GM12878 (cell line): ENCODE measurements at regions not wholly inside any gene's neighbourhood (a gene's known extent, or its start where the extent isn't known, plus 50 kb on each side); places are given as distances from the start of the nearest gene placed in this dataset.

ENCODE experiments used
- BCL11A ChIP-seq: IDR thresholded peaks from 2 replicates; pipeline ENCODE4 v1.6.1; 2011; ENCODE audit warnings: low read depth, low read length
- BHLHE40 ChIP-seq, 2 experiments: fragments of 450-650 bp in 1 of 2; IDR thresholded peaks; 2 replicates each; pipeline ENCODE4 v1.6.1; 2011 to 2017; ENCODE audit warnings: low read depth in 2 of 2, borderline replicate concordance in 1 of 2, improper control_type of control experiment in 1 of 2, low read length in 1 of 2, mild to moderate bottlenecking in 1 of 2
- CBX5 ChIP-seq: sonication (generic); IDR thresholded peaks from 2 replicates; pipeline ENCODE4 v1.6.1; 2016; ENCODE audit warnings: low read depth, moderate library complexity, mild to moderate bottlenecking, inconsistent platforms
- CREM ChIP-seq: IDR thresholded peaks from 2 replicates; pipeline ENCODE4 v1.6.1; 2014; ENCODE audit warnings: antibody characterized with exemption, low read depth
- KAT2A ChIP-seq: conservative IDR thresholded peaks from 2 replicates; pipeline ENCODE4 v1.6.1; 2011; ENCODE audit warnings: low read depth, low read length; ENCODE audit not compliant: control insufficient read depth
- MEF2B ChIP-seq: fragments of 450-650 bp; IDR thresholded peaks from 2 replicates; pipeline ENCODE4 v1.6.1; 2018; ENCODE audit warnings: mild to moderate bottlenecking, moderate library complexity; ENCODE audit not compliant: partially characterized antibody, poor library complexity, severe bottlenecking
- MTA2 ChIP-seq: fragments of 450-650 bp; IDR thresholded peaks from 2 replicates; pipeline ENCODE4 v1.6.1; 2016; ENCODE audit warnings: low read depth, mild to moderate bottlenecking, moderate library complexity
- NFYA ChIP-seq: IDR thresholded peaks from 2 replicates; pipeline ENCODE4 v1.6.1; 2011; ENCODE audit warnings: low read depth, mild to moderate bottlenecking, low read length, improper control_type of control experiment, borderline replicate concordance
- NFYB ChIP-seq: IDR thresholded peaks from 2 replicates; pipeline ENCODE4 v1.6.1; 2011; ENCODE audit warnings: low read depth, mild to moderate bottlenecking, low read length, improper control_type of control experiment, moderate library complexity; ENCODE audit not compliant: insufficient read depth
- NRF1 ChIP-seq: conservative IDR thresholded peaks from 2 replicates; pipeline ENCODE4 v1.6.1; 2011; ENCODE audit warnings: mild to moderate bottlenecking, low read depth, low read length, improper control_type of control experiment
- PML ChIP-seq: IDR thresholded peaks from 2 replicates; pipeline ENCODE4 v1.6.1; 2012; ENCODE audit warnings: low read length, inconsistent platforms
- POU2F2 ChIP-seq: IDR thresholded peaks from 3 replicates; pipeline ENCODE4 v1.6.1; 2011; ENCODE audit warnings: low read depth, mild to moderate bottlenecking, low read length, borderline replicate concordance
- SMARCA5 ChIP-seq: fragments of 450-650 bp; IDR thresholded peaks from 2 replicates; pipeline ENCODE4 v1.6.1; 2017; ENCODE audit warnings: mild to moderate bottlenecking
- SPI1 ChIP-seq: IDR thresholded peaks from 2 replicates; pipeline ENCODE4 v1.6.1; 2011; ENCODE audit warnings: low read depth, mild to moderate bottlenecking, low read length, moderate library complexity, borderline replicate concordance; ENCODE audit not compliant: insufficient read depth
- TCF3 ChIP-seq: IDR thresholded peaks from 2 replicates; pipeline ENCODE4 v1.6.1; 2012; ENCODE audit warnings: low read depth, mild to moderate bottlenecking, low read length, borderline replicate concordance; ENCODE audit not compliant: insufficient read depth
- USF1 ChIP-seq: IDR thresholded peaks from 2 replicates; pipeline ENCODE4 v1.6.1; 2011; ENCODE audit warnings: borderline replicate concordance, low read depth, mild to moderate bottlenecking, moderate library complexity, mixed read lengths, low read length; ENCODE audit not compliant: insufficient read depth; ENCODE audit errors: extremely low read length
- WRNIP1 ChIP-seq: IDR thresholded peaks from 2 replicates; pipeline ENCODE4 v1.6.1; 2011; ENCODE audit warnings: low read depth, low read length, improper control_type of control experiment, borderline replicate concordance
- ZBED1 ChIP-seq: IDR thresholded peaks from 2 replicates; pipeline ENCODE4 v1.6.1; 2016; ENCODE audit warnings: borderline replicate concordance
- ZNF274 ChIP-seq: IDR thresholded peaks from one replicate; pipeline ENCODE4 v1.8.0; 2011; ENCODE audit not compliant: insufficient read length, insufficient read depth
- TF ChIP-seq, protein P1 (sequence below): IDR thresholded peaks from 2 replicates; pipeline ENCODE4 v1.6.1; 2011; ENCODE audit warnings: borderline replicate concordance, low read depth, mild to moderate bottlenecking, moderate library complexity, low read length; ENCODE audit not compliant: insufficient read depth, poor library complexity, severe bottlenecking
- TF ChIP-seq, protein P2 (sequence below): fragments of 450-650 bp; IDR thresholded peaks from 2 replicates; pipeline ENCODE4 v1.6.1; 2017; ENCODE audit warnings: low read depth, mild to moderate bottlenecking, moderate library complexity
- TF ChIP-seq, protein P3 (sequence below): fragments of 450-650 bp; formaldehyde crosslinking; IDR thresholded peaks from 2 replicates; pipeline ENCODE4 v1.4.0; 2020; ENCODE audit warnings: mild to moderate bottlenecking, moderate library complexity
- TF ChIP-seq, protein P4 (sequence below): IDR thresholded peaks from 2 replicates; pipeline ENCODE4 v1.6.1; 2012; ENCODE audit warnings: low read depth, low read length, improper control_type of control experiment

DNA sequence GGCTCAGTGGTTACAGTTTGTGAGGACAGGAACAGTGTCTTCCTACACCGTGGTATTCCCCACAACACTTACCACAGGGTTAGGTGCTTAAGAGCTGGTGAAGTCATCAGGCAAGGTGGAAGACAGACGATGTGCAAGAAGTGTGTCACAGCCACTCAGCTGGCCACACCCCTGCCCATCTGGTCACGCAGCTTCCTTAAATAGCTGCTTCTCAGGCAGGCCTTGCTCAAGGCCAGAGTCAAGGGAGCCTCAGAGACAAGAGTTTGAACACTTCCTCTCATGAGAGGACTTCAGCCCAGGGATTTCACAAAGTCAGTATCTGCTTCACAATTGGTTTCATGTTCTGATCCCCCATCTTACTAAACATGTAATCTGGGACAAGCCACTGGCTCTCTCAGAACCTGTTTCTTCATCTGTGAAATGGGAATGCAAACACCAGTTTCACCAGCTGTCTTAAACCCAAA, 80.3 kb upstream of the FRY start (continued):
- TF ChIP-seq BHLHE40 (IDR thresholded peaks at IDR 0.05; ENCODE audit: borderline replicate concordance in 1 of 2, low read depth in 2 of 2, low read length in 1 of 2) (peak; percentile 76 to 87), CREM (peak; percentile 94), WRNIP1 (0 out of 2 replicates have a peak, but pooled peaks have one; percentile 36), BCL11A (peak; percentile 62; the same call in 1 of the 2 replicates), POU2F2 (no peak; the same call in 1 of the 3 replicates), TCF3 (peak; percentile 77; the same call in 1 of the 2 replicates), USF1 (no peak), NFYB (no peak), NRF1 (0 out of 2 replicates have a peak, but pooled peaks have one; percentile 2), MEF2B (peak; percentile 96), CBX5 (no peak), MTA2 (peak; percentile 90), ZBED1 (peak; percentile 67; the same call in 1 of the 2 replicates), NFYA (no peak), SPI1 (peak; percentile 86), PML (0 out of 2 replicates have a peak, but pooled peaks have one; percentile 61), KAT2A (no peak), SMARCA5 (peak; percentile 75), ZNF274 (no peak)
- TF ChIP-seq, protein P1, sequence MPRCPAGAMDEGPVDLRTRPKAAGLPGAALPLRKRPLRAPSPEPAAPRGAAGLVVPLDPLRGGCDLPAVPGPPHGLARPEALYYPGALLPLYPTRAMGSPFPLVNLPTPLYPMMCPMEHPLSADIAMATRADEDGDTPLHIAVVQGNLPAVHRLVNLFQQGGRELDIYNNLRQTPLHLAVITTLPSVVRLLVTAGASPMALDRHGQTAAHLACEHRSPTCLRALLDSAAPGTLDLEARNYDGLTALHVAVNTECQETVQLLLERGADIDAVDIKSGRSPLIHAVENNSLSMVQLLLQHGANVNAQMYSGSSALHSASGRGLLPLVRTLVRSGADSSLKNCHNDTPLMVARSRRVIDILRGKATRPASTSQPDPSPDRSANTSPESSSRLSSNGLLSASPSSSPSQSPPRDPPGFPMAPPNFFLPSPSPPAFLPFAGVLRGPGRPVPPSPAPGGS = peak; percentile 62
- TF ChIP-seq, protein P2, sequence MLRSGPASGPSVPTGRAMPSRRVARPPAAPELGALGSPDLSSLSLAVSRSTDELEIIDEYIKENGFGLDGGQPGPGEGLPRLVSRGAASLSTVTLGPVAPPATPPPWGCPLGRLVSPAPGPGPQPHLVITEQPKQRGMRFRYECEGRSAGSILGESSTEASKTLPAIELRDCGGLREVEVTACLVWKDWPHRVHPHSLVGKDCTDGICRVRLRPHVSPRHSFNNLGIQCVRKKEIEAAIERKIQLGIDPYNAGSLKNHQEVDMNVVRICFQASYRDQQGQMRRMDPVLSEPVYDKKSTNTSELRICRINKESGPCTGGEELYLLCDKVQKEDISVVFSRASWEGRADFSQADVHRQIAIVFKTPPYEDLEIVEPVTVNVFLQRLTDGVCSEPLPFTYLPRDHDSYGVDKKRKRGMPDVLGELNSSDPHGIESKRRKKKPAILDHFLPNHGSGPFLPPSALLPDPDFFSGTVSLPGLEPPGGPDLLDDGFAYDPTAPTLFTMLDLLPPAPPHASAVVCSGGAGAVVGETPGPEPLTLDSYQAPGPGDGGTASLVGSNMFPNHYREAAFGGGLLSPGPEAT = peak; percentile 95
- TF ChIP-seq, protein P3, sequence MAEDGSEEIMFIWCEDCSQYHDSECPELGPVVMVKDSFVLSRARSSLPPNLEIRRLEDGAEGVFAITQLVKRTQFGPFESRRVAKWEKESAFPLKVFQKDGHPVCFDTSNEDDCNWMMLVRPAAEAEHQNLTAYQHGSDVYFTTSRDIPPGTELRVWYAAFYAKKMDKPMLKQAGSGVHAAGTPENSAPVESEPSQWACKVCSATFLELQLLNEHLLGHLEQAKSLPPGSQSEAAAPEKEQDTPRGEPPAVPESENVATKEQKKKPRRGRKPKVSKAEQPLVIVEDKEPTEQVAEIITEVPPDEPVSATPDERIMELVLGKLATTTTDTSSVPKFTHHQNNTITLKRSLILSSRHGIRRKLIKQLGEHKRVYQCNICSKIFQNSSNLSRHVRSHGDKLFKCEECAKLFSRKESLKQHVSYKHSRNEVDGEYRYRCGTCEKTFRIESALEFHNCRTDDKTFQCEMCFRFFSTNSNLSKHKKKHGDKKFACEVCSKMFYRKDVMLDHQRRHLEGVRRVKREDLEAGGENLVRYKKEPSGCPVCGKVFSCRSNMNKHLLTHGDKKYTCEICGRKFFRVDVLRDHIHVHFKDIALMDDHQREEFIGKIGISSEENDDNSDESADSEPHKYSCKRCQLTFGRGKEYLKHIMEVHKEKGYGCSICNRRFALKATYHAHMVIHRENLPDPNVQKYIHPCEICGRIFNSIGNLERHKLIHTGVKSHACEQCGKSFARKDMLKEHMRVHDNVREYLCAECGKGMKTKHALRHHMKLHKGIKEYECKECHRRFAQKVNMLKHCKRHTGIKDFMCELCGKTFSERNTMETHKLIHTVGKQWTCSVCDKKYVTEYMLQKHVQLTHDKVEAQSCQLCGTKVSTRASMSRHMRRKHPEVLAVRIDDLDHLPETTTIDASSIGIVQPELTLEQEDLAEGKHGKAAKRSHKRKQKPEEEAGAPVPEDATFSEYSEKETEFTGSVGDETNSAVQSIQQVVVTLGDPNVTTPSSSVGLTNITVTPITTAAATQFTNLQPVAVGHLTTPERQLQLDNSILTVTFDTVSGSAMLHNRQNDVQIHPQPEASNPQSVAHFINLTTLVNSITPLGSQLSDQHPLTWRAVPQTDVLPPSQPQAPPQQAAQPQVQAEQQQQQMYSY (CRISPR knock-in tag) = no peak
- TF ChIP-seq, protein P4, sequence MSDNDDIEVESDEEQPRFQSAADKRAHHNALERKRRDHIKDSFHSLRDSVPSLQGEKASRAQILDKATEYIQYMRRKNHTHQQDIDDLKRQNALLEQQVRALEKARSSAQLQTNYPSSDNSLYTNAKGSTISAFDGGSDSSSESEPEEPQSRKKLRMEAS = no peak; the same call in 1 of the 2 replicates
